GM21360 (cell line): ENCODE measurements at regions not wholly inside any gene's neighbourhood (a gene's known extent, or its start where the extent isn't known, plus 50 kb on each side); places are given as distances from the start of the nearest gene placed in this dataset.
A peak's percentile ranks its signal among the peaks of the same experiment; 100 is the strongest.

Experiments used
- ATAC-seq: cut with Tn5 transposase; IDR thresholded peaks from one replicate; pipeline ENCODE4 v1.9.1; 2021; ENCODE audit warnings: mild to moderate bottlenecking, moderate library complexity; ENCODE audit not compliant: unreplicated experiment

- no peak for ATAC-seq
These were observed 555.2 kb downstream of the COL12A1 start for GRCh38 chr6:74650668-74651067.

GRCh38 chr6:74646461-74646860, 559.4 kb downstream of the COL12A1 start:
- no peak for ATAC-seq

DNA sequence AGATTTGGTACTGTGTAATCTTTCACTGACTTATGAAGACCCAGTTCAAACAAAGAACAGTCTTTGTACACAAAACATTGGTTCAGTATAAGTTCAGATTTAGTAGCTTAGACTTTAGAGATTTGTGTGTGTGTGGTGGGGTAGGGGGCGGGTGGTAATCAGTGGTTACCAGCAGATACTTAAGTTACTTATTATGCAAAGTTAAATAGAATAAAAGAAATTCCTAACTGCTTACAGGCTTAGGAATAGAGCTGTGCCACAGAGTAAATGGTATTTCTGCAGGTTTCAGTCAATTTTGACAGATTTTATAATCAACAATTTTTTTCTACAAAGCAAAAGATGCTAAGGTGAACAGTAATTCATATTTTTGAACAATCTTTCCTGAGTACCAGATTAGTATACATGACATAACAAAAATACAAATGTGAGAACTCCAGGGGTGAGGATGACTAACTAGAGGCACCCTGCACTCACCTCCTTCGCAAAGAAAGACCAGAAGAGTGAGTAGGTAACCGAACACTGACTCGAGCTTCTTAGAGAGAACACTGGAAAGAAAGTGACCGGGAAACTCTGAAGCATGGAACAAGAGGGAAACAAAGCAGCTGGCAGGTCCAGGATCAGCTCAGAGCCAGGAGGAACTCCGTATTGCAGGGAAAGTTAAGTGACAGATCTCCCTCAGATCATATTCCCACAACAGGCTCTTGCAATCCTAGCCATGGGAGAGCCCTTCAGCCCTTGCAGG, 560.6 kb downstream of the COL12A1 start:
- no peak for ATAC-seq

- ATAC-seq, result no peak
These were observed 563.8 kb downstream of the COL12A1 start for GRCh38 chr6:74642101-74642500.

- no peak for ATAC-seq
These were observed 567.4 kb downstream of the COL12A1 start for GRCh38 chr6:74638412-74638811.

- ATAC-seq, result no peak
These were observed 573.5 kb downstream of the COL12A1 start for GRCh38 chr6:74632196-74632875.

GRCh38 chr6:74631564-74631963, 574.3 kb downstream of the COL12A1 start:
- ATAC-seq, result no peak

DNA sequence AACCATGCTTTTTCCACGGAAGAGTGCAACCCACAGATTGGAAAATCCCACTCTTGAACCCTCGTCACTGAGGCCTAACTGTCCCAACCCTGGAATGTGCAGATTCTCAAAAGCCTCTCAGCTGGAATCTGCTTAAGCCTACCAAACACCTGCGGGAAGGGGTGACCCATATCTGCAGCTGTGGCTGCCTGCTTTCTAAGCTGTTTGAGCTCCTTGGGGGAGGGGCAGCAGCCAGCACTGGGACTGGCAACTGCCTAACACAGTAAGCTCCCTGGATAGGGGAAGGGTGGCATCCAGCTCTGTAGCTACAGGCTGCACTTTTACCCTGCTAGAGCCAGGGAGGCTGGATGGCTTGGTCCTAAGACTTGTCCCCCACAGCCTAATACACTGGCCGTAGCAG, 579.6 kb downstream of the COL12A1 start:
- no peak for ATAC-seq

- no peak for ATAC-seq
These were observed 582.8 kb downstream of the COL12A1 start for GRCh38 chr6:74623027-74623426.

- no peak for ATAC-seq
These were observed 594.6 kb downstream of the COL12A1 start for GRCh38 chr6:74611220-74611619.

- no peak for ATAC-seq
These were observed 595.5 kb downstream of the COL12A1 start for GRCh38 chr6:74610352-74610751.

DNA sequence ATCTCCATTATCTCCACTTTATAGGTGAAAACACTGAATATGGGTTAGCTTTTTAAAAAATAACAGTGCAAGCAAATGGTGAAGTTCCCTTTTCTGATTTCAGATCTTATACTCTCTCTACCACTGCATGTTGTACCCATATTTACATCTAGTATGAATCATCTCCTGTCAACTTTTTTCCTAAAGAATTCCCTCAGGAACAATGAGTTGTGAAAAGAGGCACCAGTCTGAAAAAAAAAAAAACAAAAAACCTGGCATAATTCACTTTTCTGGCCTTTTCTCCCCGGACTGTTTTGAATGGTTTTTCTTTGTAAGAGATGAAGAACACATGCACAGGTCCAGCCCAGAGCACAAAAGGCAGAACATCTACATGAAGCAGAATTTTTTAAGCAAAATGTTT, 596.0 kb downstream of the COL12A1 start:
- ATAC-seq, result no peak

GRCh38 chr6:74607934-74608333, 597.9 kb downstream of the COL12A1 start:
- no peak for ATAC-seq

DNA sequence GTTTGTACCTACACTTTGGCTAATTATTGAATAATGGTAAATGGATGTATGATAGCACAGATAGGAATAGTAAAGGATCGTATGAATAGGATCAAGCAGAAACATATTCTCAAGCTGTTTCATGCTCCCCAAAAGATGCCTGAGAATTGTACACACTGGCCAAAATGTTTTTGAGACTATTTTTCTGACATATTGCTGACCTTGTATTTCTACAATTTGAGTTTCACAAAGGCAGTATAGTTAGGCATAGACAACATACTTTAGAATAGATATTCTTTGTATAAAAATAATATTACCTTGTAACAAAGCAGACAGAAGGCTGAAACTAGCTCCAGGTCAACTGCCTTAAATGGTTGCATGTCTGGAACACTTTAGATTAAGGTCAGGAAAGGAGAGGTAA, 598.4 kb downstream of the COL12A1 start:
- ATAC-seq, result no peak

DNA sequence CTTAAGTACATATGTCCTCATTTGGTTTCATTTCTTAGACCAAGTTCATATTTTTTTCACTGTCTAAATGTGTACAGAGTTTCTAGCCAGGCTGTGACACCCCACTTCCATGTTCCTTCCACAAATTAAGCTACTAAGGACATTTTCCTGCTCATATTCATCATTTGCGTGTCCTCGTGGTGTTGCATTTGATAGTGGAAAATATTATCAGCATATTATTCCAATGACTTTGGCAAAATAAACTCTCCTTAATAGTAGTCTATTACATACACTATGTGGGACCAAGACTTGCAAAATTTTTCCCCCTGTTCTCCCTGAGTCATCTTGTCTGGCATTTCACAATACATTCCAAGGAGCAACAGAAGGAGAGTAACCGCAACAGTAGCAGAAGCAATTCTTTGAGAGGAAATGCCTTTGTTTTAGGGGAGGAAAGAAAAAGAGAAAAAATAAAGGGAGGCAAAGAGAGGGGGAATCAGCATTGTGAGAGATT, 599.2 kb downstream of the COL12A1 start:
- no peak for ATAC-seq

- no peak for ATAC-seq
These were observed 599.8 kb downstream of the COL12A1 start for GRCh38 chr6:74605922-74606581.

DNA sequence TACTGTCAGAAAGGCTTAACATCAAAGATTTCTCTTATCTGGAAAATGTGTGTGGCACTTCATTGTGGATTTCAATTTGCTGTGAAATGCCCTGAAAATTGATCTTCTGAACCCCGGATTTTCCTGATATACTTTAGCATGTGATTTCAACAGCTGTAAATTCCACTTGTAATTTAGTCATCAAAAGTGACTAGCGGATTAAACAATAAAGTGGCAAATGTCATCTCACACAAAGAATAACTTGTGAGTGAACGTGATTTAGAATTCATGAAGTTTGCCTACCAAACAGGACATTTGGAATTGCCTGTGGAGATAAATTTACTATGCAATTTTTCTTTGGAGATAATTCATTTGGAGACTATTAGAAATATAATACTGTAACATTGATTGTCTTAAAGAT, 601.6 kb downstream of the COL12A1 start:
- no peak for ATAC-seq

DNA sequence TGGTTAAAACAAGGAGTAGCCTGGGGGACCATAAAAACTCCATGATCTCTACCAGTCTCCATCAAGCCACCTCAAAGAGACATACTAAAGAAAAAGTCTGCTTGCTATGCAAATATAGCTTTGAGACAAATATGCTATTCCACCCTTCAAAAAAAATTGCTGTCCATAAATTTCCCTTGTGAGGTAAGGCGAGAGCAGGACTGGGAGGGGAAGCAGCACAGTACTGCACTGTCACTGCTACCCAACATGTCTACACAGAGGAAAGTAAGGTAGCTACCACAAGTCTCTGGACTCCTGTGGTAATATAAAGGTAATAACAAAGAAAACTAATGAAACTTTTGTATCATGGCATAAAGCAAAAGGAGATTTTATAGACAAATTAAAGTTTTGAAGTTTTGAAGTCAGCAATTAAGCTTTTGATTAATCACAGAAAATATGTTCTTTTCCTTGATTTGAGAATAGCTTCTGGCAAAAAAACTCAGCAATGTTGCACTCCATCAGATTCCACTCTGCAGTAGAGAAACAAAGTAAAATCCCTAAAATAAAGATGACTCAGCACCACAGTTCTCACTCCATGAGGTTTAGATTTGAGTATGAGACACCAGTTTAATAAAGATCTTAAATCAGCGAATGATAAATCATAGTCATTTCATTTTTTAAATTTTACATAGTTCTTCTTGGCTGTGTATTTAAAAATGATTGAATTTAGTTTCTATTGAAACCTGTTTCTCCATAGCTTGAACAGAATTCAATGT, 602.4 kb downstream of the COL12A1 start:
- ATAC-seq, result no peak

DNA sequence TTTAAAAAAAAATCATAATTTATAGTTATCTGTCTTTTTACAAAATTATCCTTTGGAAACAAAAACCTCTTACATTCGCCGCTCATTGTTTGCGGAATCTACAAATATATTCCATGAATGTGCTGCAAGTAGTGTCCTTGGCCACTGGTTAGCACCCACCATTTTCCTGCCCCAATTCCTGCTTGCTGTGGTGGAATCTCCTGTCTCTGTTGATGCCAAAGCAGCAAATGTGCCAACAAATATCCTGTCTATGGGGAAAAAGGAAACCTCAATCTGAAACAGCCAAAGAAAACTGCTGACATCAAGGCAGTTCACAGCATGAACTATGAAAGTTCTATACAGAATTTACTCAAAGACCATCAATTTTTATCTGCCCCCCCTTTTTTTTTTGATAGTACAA, 603.6 kb downstream of the COL12A1 start:
- ATAC-seq, result no peak

GRCh38 chr6:74598462-74599393, 607.1 kb downstream of the COL12A1 start:
- peak; percentile 98 for ATAC-seq
